A549 (cell line): ENCODE measurements at regions not wholly inside any gene's neighbourhood (a gene's known extent, or its start where the extent isn't known, plus 50 kb on each side); places are given as distances from the start of the nearest gene placed in this dataset.

Experiments used
- ATAC-seq, 2 experiments: fragments of 200-7000 bp in 1 of 2; fragments of >200 bp in 1 of 2; cut with Nextera tagmentation in 1 of 2; cut with Tn5 transposase in 1 of 2; 3 replicates each; pipeline versions ENCODE4 v1.8.0 to v1.9.1; 2018 to 2020; ENCODE audit warnings: mild to moderate bottlenecking in 1 of 2, moderate library complexity in 1 of 2
- CTCF ChIA-PET: fragments of 300-600 bp; sonication (Branson Sonifier 250); formaldehyde crosslinking; extraction: SDS; loops from one replicate; lab custom pipeline; 2021; ENCODE audit warnings: antibody characterized with exemption, inconsistent platforms; lab: Yijun Ruan, JAX
- POLR2A ChIA-PET: fragments of 350-600 bp; formaldehyde crosslinking; extraction: SDS; loops from one replicate; lab custom pipeline; 2021; ENCODE audit warnings: antibody characterized with exemption, inconsistent platforms; lab: Yijun Ruan, JAX
- DNase-seq, 2 experiments: peaks; one replicate each; pipeline versions ENCODE4 v3.0.0 to v3.0.0-alpha.2; 2011 to 2016; ENCODE audit warnings: low read depth in 1 of 2, low spot score in 1 of 2
- FAIRE-seq: peaks from 2 replicates; lab custom pipeline; 2011; peaks lifted over from hg19 to GRCh38; lab: Jason Lieb, UNC
- H3K27ac ChIP-seq, 2 experiments: fragments of >200 bp; sonication (Bioruptor Twin); formaldehyde crosslinking; 3 replicates each; pipeline ENCODE4 v1.5.1; 2016 to 2017
- H3K4me1 ChIP-seq: fragments of >200 bp; sonication (Bioruptor Twin); formaldehyde crosslinking; 3 replicates; pipeline ENCODE4 v1.6.1; 2016
- H3K4me2 ChIP-seq: fragments of >200 bp; sonication (Bioruptor Twin); formaldehyde crosslinking; 3 replicates; pipeline ENCODE4 v1.6.1; 2016
- H3K4me3 ChIP-seq: fragments of >200 bp; sonication (Bioruptor Twin); formaldehyde crosslinking; 3 replicates; pipeline ENCODE4 v1.5.1; 2016
- H3K9me3 ChIP-seq: fragments of >200 bp; sonication (Bioruptor Twin); formaldehyde crosslinking; 3 replicates; pipeline ENCODE4 v1.6.1; 2016
- CBX8 ChIP-seq: fragments of 200-600 bp; sonication (generic); IDR thresholded peaks from 2 replicates; pipeline ENCODE4 v1.6.1; 2016
- CEBPB ChIP-seq, 2 experiments: fragments of >200 bp in 1 of 2; sonication (Bioruptor Twin) in 1 of 2; formaldehyde crosslinking in 1 of 2; IDR thresholded peaks; 2 replicates each; pipeline ENCODE4 v1.6.1; 2012 to 2016
- CHD2 ChIP-seq: fragments of 150-350 bp; IDR thresholded peaks from 2 replicates; pipeline ENCODE4 v1.6.1; 2014; ENCODE audit warnings: low read length; ENCODE audit not compliant: partially characterized antibody
- CHD4 ChIP-seq: fragments of 200-600 bp; sonication (generic); IDR thresholded peaks from 2 replicates; pipeline ENCODE4 v1.6.1; 2016; ENCODE audit warnings: antibody characterized with exemption, mild to moderate bottlenecking, borderline replicate concordance
- EP300 ChIP-seq, 2 experiments: fragments of >200 bp; sonication (Bioruptor Twin); formaldehyde crosslinking; IDR thresholded peaks; 2 replicates in 1 of 2; 3 replicates in 1 of 2; pipeline ENCODE4 v1.6.1; 2016 to 2017
- ESRRA ChIP-seq: fragments of 150-350 bp; IDR thresholded peaks from 2 replicates; pipeline ENCODE4 v1.6.1; 2014; ENCODE audit warnings: mild to moderate bottlenecking, low read length, borderline replicate concordance
- FOSL2 ChIP-seq, 2 experiments: fragments of 450-650 bp in 1 of 2; fragments of >200 bp in 1 of 2; sonication (Bioruptor Twin) in 1 of 2; formaldehyde crosslinking; IDR thresholded peaks; 2 replicates each; pipeline versions ENCODE4 v1.5.0 to v1.6.1; 2016 to 2020; ENCODE audit warnings: mild to moderate bottlenecking in 1 of 2, moderate library complexity in 1 of 2
- FOXS1 ChIP-seq: fragments of 250-450 bp; sonication (Bioruptor Pico); IDR thresholded peaks from 2 replicates; pipeline ENCODE4 v1.5.0; 2020; ENCODE audit warnings: mild to moderate bottlenecking, moderate library complexity
- GATA3 ChIP-seq: IDR thresholded peaks from 2 replicates; pipeline ENCODE4 v1.6.1; 2012; ENCODE audit warnings: borderline replicate concordance
- HDAC2 ChIP-seq: fragments of 200-600 bp; sonication (generic); IDR thresholded peaks from 2 replicates; pipeline ENCODE4 v1.6.1; 2016
- HOXB13 ChIP-seq: fragments of 250-450 bp; sonication (Bioruptor Pico); IDR thresholded peaks from 2 replicates; pipeline ENCODE4 v1.5.0; 2020; ENCODE audit warnings: low read depth, mild to moderate bottlenecking, moderate library complexity
- HOXB5 ChIP-seq: fragments of 250-450 bp; sonication (Bioruptor Pico); IDR thresholded peaks from 2 replicates; pipeline ENCODE4 v1.5.0; 2020; ENCODE audit warnings: mild to moderate bottlenecking, moderate library complexity
- JUN ChIP-seq, 2 experiments: fragments of >200 bp; sonication (Bioruptor Twin); formaldehyde crosslinking; IDR thresholded peaks; 2 replicates in 1 of 2; 3 replicates in 1 of 2; pipeline ENCODE4 v1.6.1; 2016 to 2017
- JUNB ChIP-seq: fragments of >200 bp; sonication (Bioruptor Twin); formaldehyde crosslinking; IDR thresholded peaks from 2 replicates; pipeline ENCODE4 v1.6.1; 2016
- MYC ChIP-seq: IDR thresholded peaks from 2 replicates; pipeline ENCODE4 v1.6.1; 2012; ENCODE audit warnings: mild to moderate bottlenecking, inconsistent platforms, low read length, improper control_type of control experiment, borderline replicate concordance
- PHF8 ChIP-seq: fragments of 200-600 bp; sonication (generic); IDR thresholded peaks from 2 replicates; pipeline ENCODE4 v1.6.1; 2016; ENCODE audit warnings: low read depth, mild to moderate bottlenecking, antibody characterized with exemption, moderate library complexity, borderline replicate concordance
- RCOR1 ChIP-seq: fragments of 150-350 bp; IDR thresholded peaks from 2 replicates; pipeline ENCODE4 v1.6.1; 2014; ENCODE audit warnings: antibody characterized with exemption, low read length, low read depth
- TFCP2L1 ChIP-seq: fragments of 250-450 bp; sonication (Bioruptor Pico); IDR thresholded peaks from 2 replicates; pipeline ENCODE4 v1.5.0; 2021; ENCODE audit warnings: mild to moderate bottlenecking
- TP53 ChIP-seq: fragments of 250-450 bp; sonication (Bioruptor Pico); IDR thresholded peaks from 2 replicates; pipeline ENCODE4 v1.5.0; 2021; ENCODE audit warnings: mild to moderate bottlenecking, moderate library complexity
- ZNF302 ChIP-seq: fragments of 250-450 bp; sonication (Bioruptor Pico); IDR thresholded peaks from 2 replicates; pipeline ENCODE4 v1.9.0; 2021; ENCODE audit warnings: inconsistent platforms, mild to moderate bottlenecking, moderate library complexity
- WGBS: methylation state at CpG from one replicate; pipeline ENCODE4 v1.1.6; 2017; ENCODE audit errors: missing lambda C conversion rate; 5-methylcytosine and 5-hydroxymethylcytosine counted together
- TF ChIP-seq, protein P1 (sequence below): fragments of >200 bp; sonication (Bioruptor Twin); formaldehyde crosslinking; IDR thresholded peaks from 3 replicates; pipeline ENCODE4 v1.5.1; 2016
- TF ChIP-seq, protein P2 (sequence below): fragments of 450-650 bp; IDR thresholded peaks from 2 replicates; pipeline ENCODE4 v1.6.1; 2014; ENCODE audit warnings: antibody characterized with exemption
- TF ChIP-seq, protein P3 (sequence below): fragments of >200 bp; sonication (Bioruptor Twin); formaldehyde crosslinking; IDR thresholded peaks from 2 replicates; pipeline ENCODE4 v1.6.1; 2016
- TF ChIP-seq, protein P4 (sequence below): IDR thresholded peaks from 2 replicates; pipeline ENCODE4 v1.6.1; 2012

DNA sequence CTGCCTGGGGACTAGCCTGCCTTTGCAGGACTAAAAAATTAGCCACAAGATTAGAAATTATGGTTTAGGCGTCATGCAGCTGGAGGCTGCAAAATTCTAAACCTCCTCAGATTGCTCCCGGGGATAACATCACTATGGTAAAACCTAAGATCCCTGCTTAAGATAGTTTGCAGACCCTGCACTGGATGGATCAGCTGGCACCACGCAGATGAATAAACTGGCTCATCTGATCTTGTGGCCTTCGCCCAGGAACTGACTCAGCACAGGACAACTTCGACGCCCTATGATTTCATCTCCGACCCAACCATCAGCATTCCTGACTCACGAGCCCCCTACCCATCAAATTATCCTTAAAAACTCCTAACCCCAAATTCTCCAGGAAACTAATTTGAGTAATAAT is 482.4 kb downstream of the SPRY1 start:
- DNase-seq (no peak), ATAC-seq (no peak), FAIRE-seq (no peak)
- CTCF ChIA-PET, result no interaction called here
- Histone ChIP-seq H3K9me3 (no peaks in the 10 kb centered on the region), H3K4me3 (no peak overlapping the region), H3K4me2 (no peak overlapping the region), H3K4me1 (no peaks in the 10 kb centered on the region), H3K27ac (no peak overlapping the region)
- TF ChIP-seq GATA3, result no peak
- TF ChIP-seq CBX8, result no peak
- no peak for TF ChIP-seq FOSL2 (IDR thresholded peaks at IDR 0.05)
- no peak for TF ChIP-seq FOSL2 (CRISPR knock-in tag; IDR thresholded peaks at IDR 0.05)
- no peak for TF ChIP-seq MYC
- no peak for TF ChIP-seq HOXB13 (CRISPR knock-in tag)
- no peak for TF ChIP-seq JUNB
- WGBS, result 58% methylated on average over 8 of the region's 8 CpGs
- POLR2A ChIA-PET, result no interaction called here

DNA sequence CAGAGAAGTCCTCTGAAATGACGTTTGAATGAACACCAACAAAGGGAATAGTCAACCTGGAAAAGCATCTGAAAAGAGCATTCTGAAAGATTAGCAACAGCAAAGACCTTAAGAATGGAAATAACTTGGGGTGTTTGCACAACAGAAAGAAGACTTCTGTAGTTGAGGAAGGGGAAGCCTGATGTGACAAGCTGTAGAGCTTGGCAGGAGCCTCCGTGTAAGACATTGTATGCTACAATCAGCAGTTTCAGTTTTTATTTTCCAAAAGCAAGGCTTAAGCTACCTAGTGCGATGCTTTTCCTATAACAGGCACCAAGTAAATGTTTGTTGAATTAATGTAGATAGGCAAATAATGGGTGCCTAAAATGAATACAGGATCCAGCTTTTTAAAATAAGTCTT is 484.0 kb downstream of the SPRY1 start:
- 24% methylated on average over 3 of the region's 3 CpGs for WGBS
- TF ChIP-seq PHF8 (no peak), ZNF302 (CRISPR knock-in tag) (no peak), CBX8 (no peak), EP300 (IDR thresholded peaks at IDR 0.05) (no peak)
- Histone ChIP-seq H3K4me1 (no peaks in the 10 kb centered on the region), H3K4me2 (no peak overlapping the region), H3K4me3 (no peak overlapping the region), H3K27ac (no peak overlapping the region), H3K9me3 (no peaks in the 10 kb centered on the region)
- FAIRE-seq (no peak), ATAC-seq (no peak), DNase-seq (no peak)
- ChIA-PET CTCF (no interaction called here), POLR2A (no interaction called here)

DNA sequence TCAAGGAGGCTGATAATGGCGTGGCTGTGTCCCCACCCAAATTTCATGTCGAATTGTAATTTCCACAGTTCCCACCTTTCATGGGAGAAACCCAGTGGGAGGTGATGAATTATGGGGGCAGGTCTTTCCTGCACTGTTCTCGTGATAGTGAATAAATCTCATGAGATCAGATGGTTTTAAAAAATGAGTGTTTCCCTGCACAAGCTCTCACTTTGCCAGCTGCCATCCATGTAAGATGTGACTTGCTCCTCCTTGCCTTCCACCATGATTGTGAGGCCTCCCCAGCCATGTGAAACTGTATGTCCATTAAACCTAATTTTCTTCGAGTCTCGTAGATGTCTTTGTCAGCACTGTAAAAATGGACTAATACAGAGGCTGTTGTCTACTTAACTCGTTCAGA is 488.3 kb downstream of the SPRY1 start:
- FAIRE-seq (no peak), DNase-seq (no peak), ATAC-seq (no peak)
- 8% methylated on average over 6 of the region's 6 CpGs for WGBS
- no peak overlapping the region for H3K27ac ChIP-seq
- H3K4me2 ChIP-seq, result no peak overlapping the region
- no peaks in the 10 kb centered on the region for H3K9me3 ChIP-seq
- H3K4me3 ChIP-seq, result no peak overlapping the region
- TF ChIP-seq CEBPB (IDR thresholded peaks at IDR 0.05), result no peak
- no peak for TF ChIP-seq CHD4
- TF ChIP-seq TP53 (CRISPR knock-in tag), result no peak
- no peak for TF ChIP-seq JUN (IDR thresholded peaks at IDR 0.05)
- no peak for TF ChIP-seq HOXB13 (CRISPR knock-in tag)
- TF ChIP-seq, protein P1, sequence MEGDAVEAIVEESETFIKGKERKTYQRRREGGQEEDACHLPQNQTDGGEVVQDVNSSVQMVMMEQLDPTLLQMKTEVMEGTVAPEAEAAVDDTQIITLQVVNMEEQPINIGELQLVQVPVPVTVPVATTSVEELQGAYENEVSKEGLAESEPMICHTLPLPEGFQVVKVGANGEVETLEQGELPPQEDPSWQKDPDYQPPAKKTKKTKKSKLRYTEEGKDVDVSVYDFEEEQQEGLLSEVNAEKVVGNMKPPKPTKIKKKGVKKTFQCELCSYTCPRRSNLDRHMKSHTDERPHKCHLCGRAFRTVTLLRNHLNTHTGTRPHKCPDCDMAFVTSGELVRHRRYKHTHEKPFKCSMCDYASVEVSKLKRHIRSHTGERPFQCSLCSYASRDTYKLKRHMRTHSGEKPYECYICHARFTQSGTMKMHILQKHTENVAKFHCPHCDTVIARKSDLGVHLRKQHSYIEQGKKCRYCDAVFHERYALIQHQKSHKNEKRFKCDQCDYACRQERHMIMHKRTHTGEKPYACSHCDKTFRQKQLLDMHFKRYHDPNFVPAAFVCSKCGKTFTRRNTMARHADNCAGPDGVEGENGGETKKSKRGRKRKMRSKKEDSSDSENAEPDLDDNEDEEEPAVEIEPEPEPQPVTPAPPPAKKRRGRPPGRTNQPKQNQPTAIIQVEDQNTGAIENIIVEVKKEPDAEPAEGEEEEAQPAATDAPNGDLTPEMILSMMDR, result no peak
- TF ChIP-seq JUNB, result no peak
- TF ChIP-seq ESRRA, result no peak
- no peak for TF ChIP-seq FOXS1 (CRISPR knock-in tag)
- TF ChIP-seq FOSL2 (IDR thresholded peaks at IDR 0.05), result no peak
- TF ChIP-seq FOSL2 (CRISPR knock-in tag; IDR thresholded peaks at IDR 0.05), result no peak
- TF ChIP-seq, protein P2, sequence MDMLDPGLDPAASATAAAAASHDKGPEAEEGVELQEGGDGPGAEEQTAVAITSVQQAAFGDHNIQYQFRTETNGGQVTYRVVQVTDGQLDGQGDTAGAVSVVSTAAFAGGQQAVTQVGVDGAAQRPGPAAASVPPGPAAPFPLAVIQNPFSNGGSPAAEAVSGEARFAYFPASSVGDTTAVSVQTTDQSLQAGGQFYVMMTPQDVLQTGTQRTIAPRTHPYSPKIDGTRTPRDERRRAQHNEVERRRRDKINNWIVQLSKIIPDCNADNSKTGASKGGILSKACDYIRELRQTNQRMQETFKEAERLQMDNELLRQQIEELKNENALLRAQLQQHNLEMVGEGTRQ, result no peak
- no peak for TF ChIP-seq RCOR1
- TF ChIP-seq EP300 (IDR thresholded peaks at IDR 0.05), result no peak
- TF ChIP-seq TFCP2L1 (CRISPR knock-in tag), result no peak
- no peaks in the 10 kb centered on the region for H3K4me1 ChIP-seq
- ChIA-PET CTCF (no interaction called here), POLR2A (no interaction called here)

DNA sequence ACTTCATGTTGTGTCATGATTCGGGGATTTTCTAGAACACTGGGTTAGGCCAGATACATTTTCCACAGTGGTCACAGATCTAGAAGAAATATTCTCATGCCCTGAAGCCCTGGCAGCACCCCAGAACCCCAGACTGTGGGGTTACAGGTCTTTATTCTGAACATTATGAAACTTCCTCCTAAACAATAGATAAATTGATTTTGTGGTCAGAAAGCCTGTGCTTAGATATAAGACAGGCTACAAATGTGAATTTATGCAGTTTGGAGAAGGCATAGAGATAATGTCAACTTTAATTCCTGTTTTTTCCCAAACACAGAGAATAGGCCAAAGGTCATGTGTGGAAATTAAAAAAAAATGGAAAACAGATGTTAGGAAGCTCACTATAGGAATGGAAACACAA is 492.9 kb downstream of the SPRY1 start:
- ATAC-seq (no peak), FAIRE-seq (no peak), DNase-seq (no peak)
- WGBS, result 14% methylated on average over 1 of the region's 1 CpG
- TF ChIP-seq HOXB5 (CRISPR knock-in tag), result no peak
- TF ChIP-seq, protein P3, sequence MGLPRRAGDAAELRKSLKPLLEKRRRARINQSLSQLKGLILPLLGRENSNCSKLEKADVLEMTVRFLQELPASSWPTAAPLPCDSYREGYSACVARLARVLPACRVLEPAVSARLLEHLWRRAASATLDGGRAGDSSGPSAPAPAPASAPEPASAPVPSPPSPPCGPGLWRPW, result no peak
- no peak for TF ChIP-seq CHD2
- TF ChIP-seq GATA3, result no peak
- TF ChIP-seq, protein P4, sequence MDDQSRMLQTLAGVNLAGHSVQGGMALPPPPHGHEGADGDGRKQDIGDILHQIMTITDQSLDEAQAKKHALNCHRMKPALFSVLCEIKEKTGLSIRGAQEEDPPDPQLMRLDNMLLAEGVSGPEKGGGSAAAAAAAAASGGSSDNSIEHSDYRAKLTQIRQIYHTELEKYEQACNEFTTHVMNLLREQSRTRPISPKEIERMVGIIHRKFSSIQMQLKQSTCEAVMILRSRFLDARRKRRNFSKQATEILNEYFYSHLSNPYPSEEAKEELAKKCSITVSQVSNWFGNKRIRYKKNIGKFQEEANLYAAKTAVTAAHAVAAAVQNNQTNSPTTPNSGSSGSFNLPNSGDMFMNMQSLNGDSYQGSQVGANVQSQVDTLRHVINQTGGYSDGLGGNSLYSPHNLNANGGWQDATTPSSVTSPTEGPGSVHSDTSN, result no peak
- TF ChIP-seq HDAC2, result no peak
- Histone ChIP-seq H3K27ac (no peak overlapping the region), H3K4me3 (no peak overlapping the region), H3K4me1 (no peaks in the 10 kb centered on the region), H3K4me2 (no peak overlapping the region), H3K9me3 (no peaks in the 10 kb centered on the region)
- POLR2A ChIA-PET, result no interaction called here
- CTCF ChIA-PET, result no interaction called here
